GM19035 (cell line): ENCODE measurements at regions not wholly inside any gene's neighbourhood (a gene's known extent, or its start where the extent isn't known, plus 50 kb on each side); places are given as distances from the start of the nearest gene placed in this dataset.
A peak's percentile ranks its signal among the peaks of the same experiment; 100 is the strongest.
"Not testable (repeated sequence)": the region's sequence is repeated elsewhere in the genome, so short reads cannot be mapped to it uniquely, and the experiment has no call there.

Source experiments
- ATAC-seq: cut with Tn5 transposase; IDR thresholded peaks from one replicate; pipeline ENCODE4 v1.9.1; 2021; ENCODE audit not compliant: unreplicated experiment

- not testable (repeated sequence) for ATAC-seq
Measured at GRCh38 chr15:20680257-20680815, 138.7 kb upstream of the GOLGA6L6 start.

DNA sequence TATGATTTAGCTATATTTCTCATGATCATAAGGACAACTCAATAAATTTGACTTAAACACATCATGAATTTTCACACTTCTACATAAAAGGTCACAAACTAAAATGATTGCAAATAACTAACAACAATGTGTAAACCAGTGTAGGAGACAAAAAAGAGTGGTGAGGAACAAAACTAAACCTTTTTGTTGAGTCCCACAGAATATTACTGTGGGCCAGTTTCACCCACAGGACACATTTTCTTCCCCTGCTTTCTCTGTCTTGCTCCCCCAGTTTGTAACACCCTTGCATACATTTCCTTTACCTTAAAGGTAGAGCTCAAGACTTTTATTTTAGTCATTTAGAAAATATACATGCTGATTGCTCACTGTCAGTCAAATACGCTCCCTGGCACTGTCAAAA is 130.9 kb upstream of the GOLGA6L6 start:
- ATAC-seq, result no peak

DNA sequence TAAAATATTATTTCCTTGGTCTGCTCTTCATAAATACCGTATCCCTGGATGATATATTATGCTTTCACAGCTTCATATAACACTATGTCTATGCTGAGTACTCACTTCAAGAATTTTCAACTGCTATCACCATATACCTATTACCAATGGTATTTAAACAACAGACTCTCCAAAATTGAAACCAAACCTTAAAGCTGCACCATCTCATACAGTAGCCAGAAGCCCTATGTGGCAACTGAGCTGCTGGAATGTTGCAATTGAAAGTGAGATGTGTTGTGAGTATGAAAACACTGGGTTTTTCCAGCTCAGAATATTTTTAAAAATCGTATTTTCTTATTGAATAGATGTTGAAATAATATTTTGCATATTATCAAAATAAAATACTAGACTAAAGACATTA is 130.1 kb upstream of the GOLGA6L6 start:
- ATAC-seq, result no peak

DNA sequence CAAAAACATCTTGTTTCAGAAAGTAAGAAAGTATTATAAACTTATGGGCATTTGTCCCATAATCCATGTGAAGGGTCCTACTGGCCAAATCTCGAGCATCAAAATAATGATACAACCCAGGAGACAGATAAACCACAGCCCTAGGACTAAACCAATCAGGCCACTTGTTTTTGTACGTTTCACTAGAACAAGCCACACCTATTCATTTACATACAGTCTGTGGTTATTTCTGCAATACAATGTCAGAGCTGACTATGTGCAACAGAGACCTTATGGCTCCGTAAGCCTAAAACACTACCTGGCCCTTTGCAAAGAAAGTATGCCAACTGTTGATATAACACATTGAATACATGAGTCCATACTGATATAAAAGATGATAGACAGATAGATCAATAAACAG is 124.8 kb upstream of the GOLGA6L6 start:
- ATAC-seq, result not testable (repeated sequence)

DNA sequence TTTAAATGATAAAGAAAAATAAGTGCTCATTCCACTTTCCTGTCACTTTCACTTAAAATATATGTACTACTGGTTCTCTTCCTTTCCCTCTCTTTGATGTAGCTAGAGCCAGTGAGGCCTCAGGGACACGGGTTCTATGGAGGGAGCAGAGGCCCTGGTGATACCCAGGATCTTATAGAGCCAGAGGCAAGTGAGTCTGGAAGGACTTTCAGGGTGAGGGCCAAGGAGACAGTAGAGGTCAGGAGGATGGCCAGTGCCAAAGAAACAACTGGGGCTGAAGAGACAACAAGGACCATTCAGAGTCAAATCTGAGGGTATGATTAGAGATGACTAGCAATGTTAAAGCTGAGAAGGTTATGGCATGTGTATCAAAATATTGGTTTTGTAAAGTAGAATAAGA is 124.1 kb upstream of the GOLGA6L6 start:
- ATAC-seq, result no peak

GRCh38 chr15:20659265-20659664 is 117.7 kb upstream of the GOLGA6L6 start:
- no peak for ATAC-seq

DNA sequence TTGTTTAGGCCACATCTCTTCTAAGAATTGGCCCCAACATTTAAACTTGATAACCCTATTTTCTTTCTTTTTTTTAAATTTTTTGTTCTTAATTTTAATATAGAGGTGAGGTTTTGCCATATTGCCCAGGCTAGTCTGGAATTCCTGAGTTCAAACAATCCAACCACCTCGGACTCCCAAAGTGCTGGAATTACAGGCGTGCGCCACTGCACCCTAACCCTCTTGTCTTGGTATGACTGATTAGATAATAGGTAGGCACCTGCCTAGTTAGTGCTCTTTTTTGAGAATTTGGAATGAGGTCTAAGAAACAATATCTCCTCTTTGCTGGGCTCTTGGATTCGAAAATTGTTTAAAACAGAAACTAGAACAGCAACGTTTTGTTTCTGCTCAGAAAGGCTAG is 116.4 kb upstream of the GOLGA6L6 start:
- no peak for ATAC-seq

- ATAC-seq, result no peak
Measured at GRCh38 chr15:20657084-20657483, 115.5 kb upstream of the GOLGA6L6 start.

DNA sequence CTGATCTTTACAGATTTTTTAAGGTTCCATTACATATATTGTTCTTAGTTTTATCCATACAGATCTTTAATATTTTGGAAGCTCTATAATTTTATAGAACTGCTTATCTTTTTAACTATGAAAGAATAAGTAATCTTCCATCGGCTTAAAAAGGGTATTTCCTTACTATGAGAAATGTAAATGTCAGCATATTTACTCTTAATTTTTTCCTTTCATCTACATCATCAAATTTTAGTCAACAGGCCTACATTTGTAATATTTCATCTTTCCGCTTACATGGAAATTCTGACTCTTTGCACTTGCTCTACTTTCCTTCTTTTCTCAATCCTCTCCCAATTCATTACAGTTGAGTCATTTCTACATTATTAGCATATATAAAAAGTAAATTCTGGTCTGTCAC is 111.3 kb upstream of the GOLGA6L6 start:
- no peak for ATAC-seq

DNA sequence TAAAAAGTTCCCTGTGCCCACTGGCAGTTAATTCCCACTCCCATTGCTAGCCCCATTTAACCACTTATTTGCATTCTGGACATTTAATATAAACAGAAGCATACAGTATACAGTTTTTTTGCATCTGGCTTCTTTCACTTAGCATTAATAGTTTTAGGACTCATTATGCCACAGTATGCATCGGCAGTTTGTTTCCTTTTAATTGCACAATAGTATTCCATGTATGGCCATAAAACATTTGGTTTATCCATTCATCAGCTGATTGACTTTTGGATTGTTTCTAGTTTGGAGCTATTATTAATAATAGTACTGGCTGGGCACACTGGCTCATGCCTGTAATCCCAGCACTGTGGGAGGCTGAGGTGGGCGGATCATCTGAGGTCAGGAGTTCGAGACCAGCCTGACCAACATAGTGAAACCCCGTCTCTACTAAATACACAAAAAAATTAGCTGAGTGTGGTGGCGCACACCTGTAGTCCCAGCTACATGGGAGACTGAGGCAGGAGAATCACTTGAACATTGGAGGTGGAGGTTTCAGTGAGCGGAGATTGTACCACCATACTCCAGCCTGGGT is 106.9 kb upstream of the GOLGA6L6 start:
- ATAC-seq, result not testable (repeated sequence)

GRCh38 chr15:20646529-20647142 is 105.0 kb upstream of the GOLGA6L6 start:
- ATAC-seq, result no peak

DNA sequence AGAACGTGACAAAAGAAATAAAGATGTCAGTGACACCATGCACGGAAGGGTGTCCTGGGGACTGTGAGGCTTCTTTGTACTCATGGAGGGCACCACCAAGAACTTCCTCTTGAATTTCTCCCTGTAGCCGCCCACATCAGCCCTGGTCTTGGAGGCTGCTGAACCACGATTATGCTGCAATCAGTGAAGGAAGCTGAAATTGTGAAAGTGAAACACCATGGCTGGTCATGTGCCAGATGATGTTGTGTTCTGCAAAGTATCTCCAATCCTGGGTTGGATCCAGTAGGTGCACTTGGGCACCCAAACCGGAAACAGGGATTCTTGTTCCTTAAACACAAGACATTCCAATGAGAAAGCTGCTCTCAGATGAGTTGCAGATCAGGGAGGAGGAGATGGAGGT is 104.4 kb upstream of the GOLGA6L6 start:
- peak; percentile 52 for ATAC-seq

- no peak for ATAC-seq
Measured at GRCh38 chr15:20644896-20645295, 103.3 kb upstream of the GOLGA6L6 start.

- ATAC-seq, result no peak
Measured at GRCh38 chr15:20643829-20644425, 102.3 kb upstream of the GOLGA6L6 start.

- no peak for ATAC-seq
Measured at GRCh38 chr15:20643024-20643770, 101.6 kb upstream of the GOLGA6L6 start.

- no peak for ATAC-seq
Measured at GRCh38 chr15:20642054-20642767, 100.6 kb upstream of the GOLGA6L6 start.

GRCh38 chr15:20640427-20640826 is 98.8 kb upstream of the GOLGA6L6 start:
- peak; percentile 60 for ATAC-seq

DNA sequence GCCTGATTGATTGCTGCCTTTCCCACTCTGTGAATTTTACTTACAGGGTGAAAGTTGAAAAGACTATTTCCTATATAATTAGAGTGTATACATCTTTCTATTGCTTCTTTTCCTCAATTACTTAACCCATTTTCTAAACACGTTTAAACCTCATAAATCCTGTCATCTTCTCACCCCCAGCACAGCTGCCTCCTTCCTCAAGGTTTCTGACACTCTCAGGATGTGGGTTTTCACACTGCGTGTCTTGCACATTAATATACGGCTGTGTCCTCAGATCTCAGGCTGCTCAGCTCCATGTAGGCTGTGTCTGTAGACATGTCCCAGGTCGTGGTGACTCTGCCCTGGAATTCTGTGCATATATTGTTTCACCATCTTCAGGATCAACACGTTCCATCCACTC is 97.6 kb upstream of the GOLGA6L6 start:
- ATAC-seq, result not testable (repeated sequence)

GRCh38 chr15:20637499-20637898 is 95.9 kb upstream of the GOLGA6L6 start:
- not testable (repeated sequence) for ATAC-seq

DNA sequence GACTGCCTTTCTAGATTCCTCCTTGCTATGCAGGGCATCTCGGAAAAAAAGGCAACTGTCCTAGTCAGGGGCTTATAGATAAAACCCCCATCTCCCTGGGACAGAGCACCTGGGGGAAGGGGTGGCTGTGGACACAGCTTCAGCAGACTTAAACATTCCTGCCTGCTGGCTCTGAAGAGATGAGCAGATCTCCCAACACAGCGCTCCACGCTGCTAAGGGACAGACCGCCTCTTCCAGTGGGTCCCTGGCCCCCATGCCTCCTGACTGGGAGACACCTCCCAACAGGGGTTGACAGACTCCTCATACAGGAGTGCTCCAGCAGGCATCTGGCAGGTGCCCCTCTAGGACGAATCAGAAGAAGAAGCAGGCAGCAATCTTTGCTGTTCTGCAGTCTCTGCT is 87.9 kb upstream of the GOLGA6L6 start:
- not testable (repeated sequence) for ATAC-seq

- ATAC-seq, result not testable (repeated sequence)
Measured at GRCh38 chr15:20628538-20628937, 86.9 kb upstream of the GOLGA6L6 start.
